ENCODE measurements at regions not wholly inside any gene's neighbourhood (a gene's known extent, or its start where the extent isn't known, plus 50 kb on each side); places are given as distances from the start of the nearest gene placed in this dataset.

- no peak for TF ChIP-seq CTCF (conservative IDR thresholded peaks at IDR 0.05; ENCODE audit: control insufficient read depth, insufficient read depth, low read depth, low read length)
- no peak for DNase-seq (ENCODE audit: low read depth)
- H3K4me3 ChIP-seq (ENCODE audit: control insufficient read depth, low read depth, low read length), result no peak overlapping the region
These were observed 387.8 kb downstream of the RASEF start for GRCh38 chr9:82675102-82675501.

GRCh38 chr9:82675605-82676004 lies 387.3 kb downstream of the RASEF start:
- TF ChIP-seq CTCF (conservative IDR thresholded peaks at IDR 0.05; ENCODE audit: control insufficient read depth, insufficient read depth, low read depth, low read length), result no peak
- H3K4me3 ChIP-seq (ENCODE audit: control insufficient read depth, low read depth, low read length), result no peak overlapping the region
- no peak for DNase-seq (ENCODE audit: low read depth)

GRCh38 chr9:82677086-82677485 lies 385.9 kb downstream of the RASEF start:
- DNase-seq (ENCODE audit: low read depth), result no peak
- no peak overlapping the region for H3K4me3 ChIP-seq (ENCODE audit: control insufficient read depth, low read depth, low read length)
- TF ChIP-seq CTCF (conservative IDR thresholded peaks at IDR 0.05; ENCODE audit: control insufficient read depth, insufficient read depth, low read depth, low read length), result no peak

- H3K4me3 ChIP-seq (ENCODE audit: control insufficient read depth, low read depth, low read length), result no peak overlapping the region
- no peak for TF ChIP-seq CTCF (conservative IDR thresholded peaks at IDR 0.05; ENCODE audit: control insufficient read depth, insufficient read depth, low read depth, low read length)
These were observed 383.5 kb downstream of the RASEF start for GRCh38 chr9:82679472-82679871.

GRCh38 chr9:82680179-82680935 lies 382.6 kb downstream of the RASEF start:
- no peak for TF ChIP-seq CTCF (conservative IDR thresholded peaks at IDR 0.05; ENCODE audit: control insufficient read depth, insufficient read depth, low read depth, low read length)
- no peak overlapping the region for H3K4me3 ChIP-seq (ENCODE audit: control insufficient read depth, low read depth, low read length)
- no peak for DNase-seq (ENCODE audit: low read depth)

More at GRCh38 chr9:82679472-82679871, 383.5 kb downstream of the RASEF start:
- DNase-seq (ENCODE audit: low read depth), result no peak

GRCh38 chr9:82681809-82682208 lies 381.1 kb downstream of the RASEF start:
- no peak for DNase-seq (ENCODE audit: low read depth)
- H3K4me3 ChIP-seq (ENCODE audit: control insufficient read depth, low read depth, low read length), result no peak overlapping the region
- TF ChIP-seq CTCF (conservative IDR thresholded peaks at IDR 0.05; ENCODE audit: control insufficient read depth, insufficient read depth, low read depth, low read length), result no peak

All from fibroblast of mammary gland (primary cell).